Endodermal cell (in vitro differentiated cells): ENCODE measurements at regions not wholly inside any gene's neighbourhood (a gene's known extent, or its start where the extent isn't known, plus 50 kb on each side); places are given as distances from the start of the nearest gene placed in this dataset.

Source experiments
- DNase-seq: peaks from one replicate; pipeline ENCODE4 v3.0.0-alpha.2; 2017
- H3K27ac ChIP-seq: 2 replicates; pipeline ENCODE4 v1.5.1; 2013; ENCODE audit warnings: mild to moderate bottlenecking, low read depth, low read length, moderate library complexity
- H3K27me3 ChIP-seq: 2 replicates; pipeline ENCODE4 v1.6.1; 2013; ENCODE audit warnings: mild to moderate bottlenecking, low read length, moderate library complexity; ENCODE audit not compliant: insufficient read depth, control insufficient read depth, poor library complexity, severe bottlenecking
- H3K36me3 ChIP-seq: 2 replicates; pipeline ENCODE4 v1.7.0; 2013; ENCODE audit warnings: mild to moderate bottlenecking, low read length, moderate library complexity; ENCODE audit not compliant: control insufficient read depth, insufficient read depth
- H3K4me1 ChIP-seq: one replicate; pipeline ENCODE4 v1.7.0; 2013; ENCODE audit warnings: low read length; ENCODE audit not compliant: control insufficient read depth, insufficient read depth
- H3K4me3 ChIP-seq: 2 replicates; pipeline ENCODE4 v1.5.1; 2013; ENCODE audit warnings: mild to moderate bottlenecking, low read length, moderate library complexity
- H3K9ac ChIP-seq: 2 replicates; pipeline ENCODE4 v1.6.1; 2013; ENCODE audit warnings: mild to moderate bottlenecking, low read length, moderate library complexity; ENCODE audit not compliant: poor library complexity, severe bottlenecking; ENCODE audit errors: extremely low read depth
- H3K9me3 ChIP-seq: 2 replicates; pipeline ENCODE4 v1.6.1; 2013; ENCODE audit warnings: mild to moderate bottlenecking, low read length, moderate library complexity; ENCODE audit not compliant: control insufficient read depth
- H3K27ac Mint-ChIP-seq: 2 replicates; pipeline ENCODE4 v1.8.0; 2020; ENCODE audit warnings: mixed read lengths
- H3K27me3 Mint-ChIP-seq: 2 replicates; pipeline ENCODE4 v1.8.0; 2021; ENCODE audit warnings: mild to moderate bottlenecking, mixed read lengths; ENCODE audit not compliant: insufficient read depth
- H3K36me3 Mint-ChIP-seq: 2 replicates; pipeline ENCODE4 v1.8.0; 2020; ENCODE audit warnings: low read depth, mixed read lengths
- H3K4me1 Mint-ChIP-seq: 2 replicates; pipeline ENCODE4 v1.8.0; 2020; ENCODE audit warnings: mixed read lengths
- H3K4me3 Mint-ChIP-seq: 2 replicates; pipeline ENCODE4 v1.8.0; 2020; ENCODE audit warnings: mild to moderate bottlenecking, moderate library complexity, mixed read lengths
- H3K9me3 Mint-ChIP-seq: 2 replicates; pipeline ENCODE4 v1.8.0; 2020; ENCODE audit warnings: mild to moderate bottlenecking, mixed read lengths
- WGBS, 2 experiments: methylation state at CpG; one replicate each; pipeline versions ENCODE4 v1.1.5 to v1.1.7; 2013; ENCODE audit warnings: missing lambda C conversion rate in 2 of 2, mixed read lengths in 1 of 2; ENCODE audit not compliant: insufficient coverage in 1 of 2, insufficient read length in 1 of 2; 5-methylcytosine and 5-hydroxymethylcytosine counted together
- TF ChIP-seq, protein P1 (sequence below): fragments of 200-600 bp; sonication (generic); conservative IDR thresholded peaks from 2 replicates; pipeline ENCODE4 v1.5.0; 2021; ENCODE audit warnings: antibody characterized with exemption, mild to moderate bottlenecking

DNA sequence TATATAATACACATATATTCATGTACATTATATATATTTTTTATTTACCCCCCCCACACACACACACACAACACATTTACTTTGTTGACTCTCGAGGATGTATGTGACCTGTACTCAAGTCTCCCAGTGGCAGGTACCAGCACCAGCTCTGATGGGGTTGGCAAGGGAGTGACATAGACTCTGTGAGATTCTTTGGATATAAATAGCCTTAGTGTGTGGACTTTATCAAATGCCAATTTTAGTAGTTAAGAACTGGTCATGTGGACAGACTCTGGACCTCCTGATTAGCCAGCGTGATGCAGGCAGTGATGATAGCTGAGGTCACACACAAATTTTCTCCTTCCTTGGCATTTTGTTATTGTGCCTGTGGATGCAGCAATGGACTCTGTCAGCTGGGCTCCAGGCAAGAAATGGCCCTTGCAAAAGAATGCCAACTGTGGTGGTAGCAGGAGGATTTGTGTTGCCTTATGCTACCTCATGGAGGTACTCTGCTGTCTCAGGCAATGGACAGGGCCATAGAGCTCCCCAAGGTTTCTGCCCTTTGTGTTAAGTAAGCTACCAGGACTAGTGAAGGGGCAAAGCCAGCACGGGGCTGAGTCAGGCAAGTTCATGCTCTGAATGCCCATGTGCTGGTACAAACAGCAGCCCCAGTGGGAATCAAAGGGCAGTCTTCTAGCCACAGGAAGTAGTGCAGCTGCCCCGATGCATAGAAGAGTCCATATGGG, 224.6 kb upstream of the ZWINT start:
- Histone ChIP-seq H3K9ac (no peak overlapping the region), H3K27ac (no peak overlapping the region), H3K27me3 (no peaks in the 10 kb centered on the region), H3K36me3 (no peaks in the 10 kb centered on the region), H3K4me3 (no peak overlapping the region), H3K9me3 (peaks cover 4% of the 10 kb centered on the region), H3K4me1 (no peaks in the 10 kb centered on the region)
- H3K4me3 Mint-ChIP-seq, result no peak overlapping the region
- 85 to 93% methylated on average over 3 to 4 of the region's 4 CpGs for WGBS, 2 experiments
- H3K27me3 Mint-ChIP-seq, result no peaks in the 10 kb centered on the region
- no peaks in the 10 kb centered on the region for H3K9me3 Mint-ChIP-seq
- TF ChIP-seq, protein P1, sequence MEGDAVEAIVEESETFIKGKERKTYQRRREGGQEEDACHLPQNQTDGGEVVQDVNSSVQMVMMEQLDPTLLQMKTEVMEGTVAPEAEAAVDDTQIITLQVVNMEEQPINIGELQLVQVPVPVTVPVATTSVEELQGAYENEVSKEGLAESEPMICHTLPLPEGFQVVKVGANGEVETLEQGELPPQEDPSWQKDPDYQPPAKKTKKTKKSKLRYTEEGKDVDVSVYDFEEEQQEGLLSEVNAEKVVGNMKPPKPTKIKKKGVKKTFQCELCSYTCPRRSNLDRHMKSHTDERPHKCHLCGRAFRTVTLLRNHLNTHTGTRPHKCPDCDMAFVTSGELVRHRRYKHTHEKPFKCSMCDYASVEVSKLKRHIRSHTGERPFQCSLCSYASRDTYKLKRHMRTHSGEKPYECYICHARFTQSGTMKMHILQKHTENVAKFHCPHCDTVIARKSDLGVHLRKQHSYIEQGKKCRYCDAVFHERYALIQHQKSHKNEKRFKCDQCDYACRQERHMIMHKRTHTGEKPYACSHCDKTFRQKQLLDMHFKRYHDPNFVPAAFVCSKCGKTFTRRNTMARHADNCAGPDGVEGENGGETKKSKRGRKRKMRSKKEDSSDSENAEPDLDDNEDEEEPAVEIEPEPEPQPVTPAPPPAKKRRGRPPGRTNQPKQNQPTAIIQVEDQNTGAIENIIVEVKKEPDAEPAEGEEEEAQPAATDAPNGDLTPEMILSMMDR, result no peak
- no peak overlapping the region for H3K27ac Mint-ChIP-seq
- DNase-seq, result no peak
- H3K36me3 Mint-ChIP-seq, result no peaks in the 10 kb centered on the region
- H3K4me1 Mint-ChIP-seq, result no peaks in the 10 kb centered on the region

DNA sequence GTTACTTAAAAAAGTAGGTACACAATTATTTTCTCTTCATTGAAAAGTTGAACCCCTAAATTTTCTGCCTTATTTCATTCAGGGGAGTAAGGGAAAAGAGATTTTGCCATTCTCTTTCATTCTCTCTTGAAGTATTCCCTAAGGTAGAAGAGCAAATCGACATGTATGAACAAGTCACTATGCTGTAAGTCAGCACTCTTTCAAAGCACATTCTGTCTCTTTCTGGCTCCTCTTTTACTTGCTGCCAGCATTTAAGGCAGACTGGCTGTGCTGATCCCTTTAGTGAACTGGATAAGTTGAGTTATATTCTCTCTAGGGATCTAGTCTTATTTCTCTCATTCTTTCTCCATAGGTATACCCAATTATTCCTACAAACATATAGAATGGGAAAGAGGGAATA, 222.3 kb upstream of the ZWINT start:
- H3K27ac Mint-ChIP-seq, result no peak overlapping the region
- no peak for DNase-seq
- H3K4me3 ChIP-seq, result no peak overlapping the region
- TF ChIP-seq, protein P1, result no peak
- no peaks in the 10 kb centered on the region for H3K27me3 ChIP-seq
- H3K36me3 ChIP-seq, result no peaks in the 10 kb centered on the region
- no peaks in the 10 kb centered on the region for H3K4me1 Mint-ChIP-seq
- no peaks in the 10 kb centered on the region for H3K36me3 Mint-ChIP-seq
- no peak overlapping the region for H3K4me3 Mint-ChIP-seq
- no peak overlapping the region for H3K27ac ChIP-seq
- H3K9ac ChIP-seq, result no peak overlapping the region
- no peaks in the 10 kb centered on the region for H3K27me3 Mint-ChIP-seq
- no peaks in the 10 kb centered on the region for H3K4me1 ChIP-seq
- no peaks in the 10 kb centered on the region for H3K9me3 ChIP-seq
- H3K9me3 Mint-ChIP-seq, result no peaks in the 10 kb centered on the region
- 87% methylated on average over 1 of the region's 1 CpG; no CpG with 5 or more reads in 1 of the 2 experiments for WGBS, 2 experiments

DNA sequence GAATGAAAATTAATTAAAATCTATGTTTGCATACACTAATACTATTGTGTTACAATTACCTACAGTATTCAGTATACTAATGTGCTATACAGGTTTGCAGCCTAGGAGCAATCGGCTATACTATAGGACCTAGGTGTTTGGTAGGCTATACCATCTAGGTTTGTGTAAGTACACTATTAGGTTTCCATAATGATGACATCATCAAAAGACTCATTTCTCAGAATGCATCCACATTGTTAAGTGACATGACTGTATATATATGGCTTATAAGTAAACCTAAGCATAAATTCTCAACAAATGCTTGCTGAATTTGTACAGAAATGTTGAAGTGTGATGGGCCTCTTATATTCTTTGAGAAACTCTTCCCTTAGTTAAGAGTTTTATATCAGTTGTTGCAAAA, 206.5 kb upstream of the ZWINT start:
- H3K4me1 ChIP-seq, result no peaks in the 10 kb centered on the region
- Mint-ChIP-seq H3K4me1 (no peaks in the 10 kb centered on the region), H3K27me3 (no peaks in the 10 kb centered on the region), H3K4me3 (no peak overlapping the region), H3K36me3 (no peaks in the 10 kb centered on the region), H3K9me3 (peaks cover 35% of the 10 kb centered on the region), H3K27ac (no peak overlapping the region)
- no peak overlapping the region for H3K4me3 ChIP-seq
- TF ChIP-seq, protein P1, result no peak
- H3K36me3 ChIP-seq, result no peaks in the 10 kb centered on the region
- H3K27me3 ChIP-seq, result no peaks in the 10 kb centered on the region
- H3K9ac ChIP-seq, result no peak overlapping the region
- WGBS, 2 experiments, result 82% methylated on average over 1 of the region's 1 CpG; no CpG with 5 or more reads in 1 of the 2 experiments
- H3K27ac ChIP-seq, result no peak overlapping the region
- H3K9me3 ChIP-seq, result peaks cover 16% of the 10 kb centered on the region
- DNase-seq, result no peak
